ENCODE measurements at regions not wholly inside any gene's neighbourhood (a gene's known extent, or its start where the extent isn't known, plus 50 kb on each side); places are given as distances from the start of the nearest gene placed in this dataset.

DNA sequence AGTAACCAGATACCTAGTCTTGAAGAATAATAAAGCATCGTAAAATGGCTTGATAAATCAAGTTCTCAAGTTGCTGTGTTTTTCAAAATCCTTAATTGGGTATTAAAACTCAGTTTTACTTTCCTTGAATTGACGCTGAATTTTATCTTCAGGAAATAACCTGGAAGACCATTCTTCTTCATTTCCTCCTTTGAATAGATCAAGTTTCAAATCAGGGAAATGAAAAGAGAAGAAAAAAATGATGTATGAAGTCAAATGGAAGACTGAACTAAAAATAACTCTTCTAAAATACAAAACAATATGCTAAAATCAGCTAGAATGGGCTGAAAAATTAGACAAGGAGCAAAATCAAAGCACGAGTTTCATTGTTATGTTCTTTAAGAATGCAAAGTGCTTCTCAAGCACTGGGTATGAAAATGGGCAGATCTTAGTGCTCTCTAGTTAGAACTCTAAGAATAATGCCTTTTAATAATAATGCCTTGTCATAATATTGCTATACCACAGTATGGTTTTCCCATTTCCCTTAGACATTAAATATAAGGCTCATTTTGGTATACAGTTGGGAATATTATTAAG lies 54.6 kb upstream of the CLEC14A start:
- ChIA-PET POLR2A (no interaction called here), CTCF (ENCODE audit: low intra/inter-chr PET ratio) (no interaction called here)
- no peak for TF ChIP-seq ZNF184 (CRISPR knock-in tag; IDR thresholded peaks at IDR 0.05)
- TF ChIP-seq ZNF57 (CRISPR knock-in tag; IDR thresholded peaks at IDR 0.05): no peak
- TF ChIP-seq ATF7 (IDR thresholded peaks at IDR 0.05): no peak
- no peak for TF ChIP-seq MAZ (CRISPR knock-in tag; conservative IDR thresholded peaks at IDR 0.05 in 1 of 2, IDR thresholded peaks at IDR 0.05 in 1 of 2)
- TF ChIP-seq, protein P1, sequence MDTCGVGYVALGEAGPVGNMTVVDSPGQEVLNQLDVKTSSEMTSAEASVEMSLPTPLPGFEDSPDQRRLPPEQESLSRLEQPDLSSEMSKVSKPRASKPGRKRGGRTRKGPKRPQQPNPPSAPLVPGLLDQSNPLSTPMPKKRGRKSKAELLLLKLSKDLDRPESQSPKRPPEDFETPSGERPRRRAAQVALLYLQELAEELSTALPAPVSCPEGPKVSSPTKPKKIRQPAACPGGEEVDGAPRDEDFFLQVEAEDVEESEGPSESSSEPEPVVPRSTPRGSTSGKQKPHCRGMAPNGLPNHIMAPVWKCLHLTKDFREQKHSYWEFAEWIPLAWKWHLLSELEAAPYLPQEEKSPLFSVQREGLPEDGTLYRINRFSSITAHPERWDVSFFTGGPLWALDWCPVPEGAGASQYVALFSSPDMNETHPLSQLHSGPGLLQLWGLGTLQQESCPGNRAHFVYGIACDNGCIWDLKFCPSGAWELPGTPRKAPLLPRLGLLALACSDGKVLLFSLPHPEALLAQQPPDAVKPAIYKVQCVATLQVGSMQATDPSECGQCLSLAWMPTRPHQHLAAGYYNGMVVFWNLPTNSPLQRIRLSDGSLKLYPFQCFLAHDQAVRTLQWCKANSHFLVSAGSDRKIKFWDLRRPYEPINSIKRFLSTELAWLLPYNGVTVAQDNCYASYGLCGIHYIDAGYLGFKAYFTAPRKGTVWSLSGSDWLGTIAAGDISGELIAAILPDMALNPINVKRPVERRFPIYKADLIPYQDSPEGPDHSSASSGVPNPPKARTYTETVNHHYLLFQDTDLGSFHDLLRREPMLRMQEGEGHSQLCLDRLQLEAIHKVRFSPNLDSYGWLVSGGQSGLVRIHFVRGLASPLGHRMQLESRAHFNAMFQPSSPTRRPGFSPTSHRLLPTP (IDR thresholded peaks at IDR 0.05; ENCODE audit: borderline replicate concordance, extremely low read depth, insufficient read length): no peak
- TF ChIP-seq ZSCAN32 (CRISPR knock-in tag; IDR thresholded peaks at IDR 0.05): no peak
- TF ChIP-seq SAFB2 (IDR thresholded peaks at IDR 0.05; ENCODE audit: borderline replicate concordance, low read depth, low read length, severe bottlenecking): no peak
- Histone ChIP-seq H2AFZ (ENCODE audit: low read depth, low read length) (no peak overlapping the region), H3K9ac (ENCODE audit: insufficient read depth in 1 of 2, low read depth in 2 of 2, low read length in 2 of 2) (no peak overlapping the region), H3K27ac (ENCODE audit: extremely low read depth, low read depth, low read length) (no peak overlapping the region), H3K9me3 (replicated peaks; ENCODE audit: control insufficient read depth, insufficient read depth, low read depth, low read length) (no peaks in the 10 kb centered on the region), H3K79me2 (ENCODE audit: control insufficient read depth, insufficient read depth, low read length) (no peaks in the 10 kb centered on the region), H3K4me3 (no peak overlapping the region), H4K20me1 (replicated peaks; ENCODE audit: control insufficient read depth, insufficient read depth, low read length) (no peaks in the 10 kb centered on the region), H3K27me3 (ENCODE audit: control insufficient read depth in 2 of 2, insufficient read depth in 2 of 2, low read length in 2 of 2) (no peaks in the 10 kb centered on the region), H3K36me3 (ENCODE audit: control insufficient read depth, insufficient read depth, low read length) (no peaks in the 10 kb centered on the region), H3K4me2 (ENCODE audit: insufficient read depth, low read length) (no peak overlapping the region), H3K9me1 (ENCODE audit: control insufficient read depth, insufficient read depth, low read length) (no peaks in the 10 kb centered on the region), H3K4me1 (replicated peaks in 1 of 2; ENCODE audit: control insufficient read depth in 2 of 2, insufficient read depth in 2 of 2, low read length in 2 of 2) (no peaks in the 10 kb centered on the region)
- intact Hi-C loops (cut with micrococcal nuclease): no loop called here
- DNase-seq (ENCODE audit: extremely low read depth in 1 of 4, low spot score in 3 of 4) (no peak), ATAC-seq (no peak), FAIRE-seq (no peak)
- WGBS (ENCODE audit: insufficient coverage, low coverage, missing lambda C conversion rate): 2% methylated on average over 3 of the region's 3 CpGs
- BruUV-seq (replicated peaks): no TSS peak
- in situ Hi-C loops (cut with MboI): no loop called here
